Right renal cortex interstitium (tissue), 3 donors: ENCODE measurements at regions not wholly inside any gene's neighbourhood (a gene's known extent, or its start where the extent isn't known, plus 50 kb on each side); places are given as distances from the start of the nearest gene placed in this dataset.
"Not testable (repeated sequence)": the region's sequence is repeated elsewhere in the genome, so short reads cannot be mapped to it uniquely, and the experiment has no call there.

ENCODE experiments used
- DNase-seq, 3 donors: peaks; one replicate each; pipeline ENCODE4 v3.0.0-alpha.2; 2013; ENCODE audit warnings: low read depth in 3 of 3, low spot score in 2 of 3

- DNase-seq = no peak
Observed at GRCh38 chr12:68984796-68985573, 52.0 kb upstream of the CPM start.

- DNase-seq = not testable (repeated sequence)
Observed at GRCh38 chr12:68997526-68997925, 64.6 kb upstream of the CPM start.

- DNase-seq = no peak
Observed at GRCh38 chr12:68998041-68998440, 65.1 kb upstream of the CPM start.

- DNase-seq = no peak
Observed at GRCh38 chr12:69000074-69000473, 67.1 kb upstream of the CPM start.

- DNase-seq = no peak
Observed at GRCh38 chr12:69000540-69001243, 67.7 kb upstream of the CPM start.

GRCh38 chr12:69001251-69001650 lies 68.3 kb upstream of the CPM start:
- DNase-seq = no peak

- no peak for DNase-seq
Observed at GRCh38 chr12:69002969-69003368, 70.0 kb upstream of the CPM start.

- no peak for DNase-seq
Observed at GRCh38 chr12:69003991-69004390, 71.0 kb upstream of the CPM start.

GRCh38 chr12:69007101-69007854 lies 74.3 kb upstream of the CPM start:
- no peak for DNase-seq

GRCh38 chr12:69007855-69008351 lies 74.9 kb upstream of the CPM start:
- DNase-seq = no peak

- DNase-seq = no peak
Observed at GRCh38 chr12:69008520-69008919, 75.5 kb upstream of the CPM start.

- DNase-seq = no peak
Observed at GRCh38 chr12:69014047-69014446, 81.1 kb upstream of the CPM start.

GRCh38 chr12:69015017-69015416 lies 82.0 kb upstream of the CPM start:
- DNase-seq = no peak

GRCh38 chr12:69015831-69016230 lies 82.9 kb upstream of the CPM start:
- no peak for DNase-seq

- DNase-seq = no peak
Observed at GRCh38 chr12:69019082-69019481, 86.1 kb upstream of the CPM start.

- no peak for DNase-seq
Observed at GRCh38 chr12:69019910-69020309, 86.9 kb upstream of the CPM start.

- no peak for DNase-seq
Observed at GRCh38 chr12:69022674-69023073, 89.7 kb upstream of the CPM start.

- DNase-seq = no peak
Observed at GRCh38 chr12:69023840-69024239, 90.9 kb upstream of the CPM start.

- peak in 2 of 3 donors; percentile 34 to 53 for DNase-seq
Observed at GRCh38 chr12:69024413-69024812, 91.4 kb upstream of the CPM start.

- DNase-seq = no peak
Observed at GRCh38 chr12:69024907-69025306, 91.9 kb upstream of the CPM start.

GRCh38 chr12:69026336-69026735 lies 93.4 kb upstream of the CPM start:
- DNase-seq = no peak
